ENCODE measurements at regions not wholly inside any gene's neighbourhood (a gene's known extent, or its start where the extent isn't known, plus 50 kb on each side); places are given as distances from the start of the nearest gene placed in this dataset.

DNA sequence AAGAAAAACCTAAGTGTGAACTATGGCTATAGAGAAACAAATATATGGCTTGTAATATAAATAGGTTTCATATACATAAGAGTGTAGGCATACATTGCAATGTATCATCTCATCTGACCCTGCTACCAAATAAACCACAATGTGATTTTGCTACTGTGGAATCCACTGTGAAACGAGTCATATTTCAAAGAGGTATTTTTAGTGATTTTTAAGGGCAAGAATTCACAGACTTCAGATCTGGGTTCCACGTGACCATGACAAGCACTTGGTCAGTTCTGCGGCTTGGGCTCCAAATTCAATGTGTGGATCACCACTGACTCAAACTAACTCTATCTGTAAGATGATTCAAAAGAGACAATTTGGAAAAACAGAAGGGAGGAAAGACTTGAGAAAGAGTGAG lies 147.0 kb upstream of the ERG start:
- no peaks in the 10 kb centered on the region for H3K79me2 ChIP-seq (ENCODE audit: low read depth)
- no peak for DNase-seq (ENCODE audit: low spot score)
- H3K4me1 ChIP-seq = peaks cover 2% of the 10 kb centered on the region
- Mint-ChIP-seq H3K9me3 (peaks cover 2% of the 10 kb centered on the region), H3K27ac (no peak overlapping the region), H3K4me3 (no peak overlapping the region), H3K4me1 (no peaks in the 10 kb centered on the region), H3K27me3 (ENCODE audit: insufficient read depth, low read depth) (no peaks in the 10 kb centered on the region), H3K36me3 (no peaks in the 10 kb centered on the region)
- H3K27ac ChIP-seq = no peak overlapping the region
- no peak overlapping the region for H3K4me2 ChIP-seq
- no peaks in the 10 kb centered on the region for H3K36me3 ChIP-seq
- TF ChIP-seq EZH2phosphoT487 (IDR thresholded peaks at IDR 0.05) (no peak), EZH2 (IDR thresholded peaks at IDR 0.05) (no peak)
- TF ChIP-seq, protein P1, sequence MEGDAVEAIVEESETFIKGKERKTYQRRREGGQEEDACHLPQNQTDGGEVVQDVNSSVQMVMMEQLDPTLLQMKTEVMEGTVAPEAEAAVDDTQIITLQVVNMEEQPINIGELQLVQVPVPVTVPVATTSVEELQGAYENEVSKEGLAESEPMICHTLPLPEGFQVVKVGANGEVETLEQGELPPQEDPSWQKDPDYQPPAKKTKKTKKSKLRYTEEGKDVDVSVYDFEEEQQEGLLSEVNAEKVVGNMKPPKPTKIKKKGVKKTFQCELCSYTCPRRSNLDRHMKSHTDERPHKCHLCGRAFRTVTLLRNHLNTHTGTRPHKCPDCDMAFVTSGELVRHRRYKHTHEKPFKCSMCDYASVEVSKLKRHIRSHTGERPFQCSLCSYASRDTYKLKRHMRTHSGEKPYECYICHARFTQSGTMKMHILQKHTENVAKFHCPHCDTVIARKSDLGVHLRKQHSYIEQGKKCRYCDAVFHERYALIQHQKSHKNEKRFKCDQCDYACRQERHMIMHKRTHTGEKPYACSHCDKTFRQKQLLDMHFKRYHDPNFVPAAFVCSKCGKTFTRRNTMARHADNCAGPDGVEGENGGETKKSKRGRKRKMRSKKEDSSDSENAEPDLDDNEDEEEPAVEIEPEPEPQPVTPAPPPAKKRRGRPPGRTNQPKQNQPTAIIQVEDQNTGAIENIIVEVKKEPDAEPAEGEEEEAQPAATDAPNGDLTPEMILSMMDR (IDR thresholded peaks at IDR 0.05) = no peak
- H4K20me1 ChIP-seq (ENCODE audit: low read depth) = no peaks in the 10 kb centered on the region
- H3K9ac ChIP-seq = no peak overlapping the region
- H3K4me3 ChIP-seq = no peak overlapping the region
- no peaks in the 10 kb centered on the region for H3F3A ChIP-seq (ENCODE audit: low read depth)
- H3K27me3 ChIP-seq = no peaks in the 10 kb centered on the region
- no peaks in the 10 kb centered on the region for H3K9me3 ChIP-seq (ENCODE audit: low read depth)
- no peak overlapping the region for H2AFZ ChIP-seq (replicated peaks)

DNA sequence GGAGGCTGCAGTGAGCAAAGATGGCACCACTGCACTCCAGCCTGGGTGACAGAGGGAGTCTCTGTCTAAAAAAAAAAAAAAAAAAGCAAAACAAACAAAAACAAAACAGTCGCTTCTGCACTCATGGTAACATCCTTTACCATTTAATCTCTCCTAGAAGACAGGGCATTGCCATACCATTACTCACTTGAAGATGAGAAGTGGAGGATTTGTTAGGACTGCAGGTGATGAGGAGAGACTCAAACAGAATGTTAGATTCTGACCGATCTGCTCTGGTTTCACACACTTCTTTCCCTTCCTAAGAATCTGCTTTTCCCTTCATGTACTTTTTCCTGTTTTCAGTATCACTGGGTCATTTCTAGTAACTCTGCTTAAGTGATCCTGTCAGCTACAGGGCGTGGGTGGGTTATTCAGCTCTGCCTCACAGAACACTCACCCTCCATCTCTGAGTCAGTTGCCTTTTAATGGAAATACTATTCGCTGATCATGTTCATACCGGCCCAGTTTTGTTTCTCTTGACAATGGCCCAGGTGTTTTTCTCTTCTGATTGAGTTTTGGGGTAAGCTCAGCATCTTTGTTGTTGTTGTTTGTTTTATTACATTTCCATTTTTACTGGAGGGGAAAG lies 148.0 kb upstream of the ERG start:
- H3K36me3 ChIP-seq = no peaks in the 10 kb centered on the region
- H3K27me3 Mint-ChIP-seq (ENCODE audit: insufficient read depth, low read depth) = no peaks in the 10 kb centered on the region
- peaks cover 1% of the 10 kb centered on the region for H3K9me3 Mint-ChIP-seq
- H3K36me3 Mint-ChIP-seq = no peaks in the 10 kb centered on the region
- no peaks in the 10 kb centered on the region for H3K4me1 Mint-ChIP-seq
- no peak overlapping the region for H3K27ac ChIP-seq
- no peak overlapping the region for H3K4me3 ChIP-seq
- H3K79me2 ChIP-seq (ENCODE audit: low read depth) = no peaks in the 10 kb centered on the region
- no peaks in the 10 kb centered on the region for H3F3A ChIP-seq (ENCODE audit: low read depth)
- H3K9me3 ChIP-seq (ENCODE audit: low read depth) = no peaks in the 10 kb centered on the region
- no peak overlapping the region for H3K4me2 ChIP-seq
- H3K27me3 ChIP-seq = no peaks in the 10 kb centered on the region
- no peak overlapping the region for H3K4me3 Mint-ChIP-seq
- no peak overlapping the region for H3K9ac ChIP-seq
- no peaks in the 10 kb centered on the region for H4K20me1 ChIP-seq (ENCODE audit: low read depth)
- H3K27ac Mint-ChIP-seq = no peak overlapping the region
- H3K4me1 ChIP-seq = peaks cover 2% of the 10 kb centered on the region
- TF ChIP-seq, protein P1 (IDR thresholded peaks at IDR 0.05) = no peak
- no peak for TF ChIP-seq EZH2phosphoT487 (IDR thresholded peaks at IDR 0.05)
- TF ChIP-seq EZH2 (IDR thresholded peaks at IDR 0.05) = no peak
- DNase-seq (ENCODE audit: low spot score) = no peak
- no peak overlapping the region for H2AFZ ChIP-seq (replicated peaks)

- Mint-ChIP-seq H3K27ac (no peak overlapping the region), H3K9me3 (no peaks in the 10 kb centered on the region), H3K27me3 (ENCODE audit: insufficient read depth, low read depth) (peaks cover 4% of the 10 kb centered on the region), H3K36me3 (no peaks in the 10 kb centered on the region), H3K4me3 (no peak overlapping the region), H3K4me1 (no peaks in the 10 kb centered on the region)
- Histone ChIP-seq H2AFZ (replicated peaks) (no peak overlapping the region), H3K4me3 (no peak overlapping the region), H4K20me1 (ENCODE audit: low read depth) (no peaks in the 10 kb centered on the region), H3K36me3 (no peaks in the 10 kb centered on the region), H3K9ac (no peak overlapping the region), H3K4me1 (no peaks in the 10 kb centered on the region), H3K27ac (no peak overlapping the region), H3K27me3 (no peaks in the 10 kb centered on the region), H3K79me2 (ENCODE audit: low read depth) (no peaks in the 10 kb centered on the region), H3K4me2 (no peak overlapping the region), H3K9me3 (ENCODE audit: low read depth) (no peaks in the 10 kb centered on the region), H3F3A (ENCODE audit: low read depth) (no peaks in the 10 kb centered on the region)
- no peak for DNase-seq (ENCODE audit: low spot score)
- TF ChIP-seq, protein P1 (IDR thresholded peaks at IDR 0.05) = no peak
- TF ChIP-seq EZH2phosphoT487 (IDR thresholded peaks at IDR 0.05) = no peak
Observed at GRCh38 chr21:38649120-38649519, 150.8 kb upstream of the ERG start.
